C4-2B (cell line): ENCODE measurements at regions not wholly inside any gene's neighbourhood (a gene's known extent, or its start where the extent isn't known, plus 50 kb on each side); places are given as distances from the start of the nearest gene placed in this dataset.

ENCODE experiments used
- ZFX ChIP-seq: fragments of 450-650 bp; IDR thresholded peaks from 2 replicates; pipeline ENCODE4 v1.6.1; 2017
- TF ChIP-seq, protein P1 (sequence below): fragments of 450-650 bp; conservative IDR thresholded peaks from 2 replicates; pipeline ENCODE4 v1.5.1; 2017; ENCODE audit warnings: mild to moderate bottlenecking

DNA sequence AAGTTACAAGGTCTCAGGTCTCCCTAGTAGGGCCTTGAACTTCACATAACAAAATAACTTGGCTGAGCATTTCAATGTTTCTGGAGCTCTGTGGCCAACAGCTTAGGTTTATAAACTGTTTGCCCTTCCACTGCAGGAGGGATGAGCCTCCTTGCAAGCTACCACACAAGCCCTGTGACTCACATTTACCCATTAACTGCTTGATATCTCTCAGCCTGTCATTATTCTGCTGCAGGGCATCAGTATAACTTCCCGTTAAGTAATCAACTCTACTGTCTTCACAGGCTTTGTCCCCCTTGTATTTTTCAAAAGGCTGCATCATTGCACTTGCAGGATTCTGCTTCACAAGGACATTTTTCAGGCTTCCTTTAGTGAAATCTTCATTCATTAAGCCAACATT, 151.7 kb upstream of the CXCL13 start:
- no peak for TF ChIP-seq ZFX
- TF ChIP-seq, protein P1, sequence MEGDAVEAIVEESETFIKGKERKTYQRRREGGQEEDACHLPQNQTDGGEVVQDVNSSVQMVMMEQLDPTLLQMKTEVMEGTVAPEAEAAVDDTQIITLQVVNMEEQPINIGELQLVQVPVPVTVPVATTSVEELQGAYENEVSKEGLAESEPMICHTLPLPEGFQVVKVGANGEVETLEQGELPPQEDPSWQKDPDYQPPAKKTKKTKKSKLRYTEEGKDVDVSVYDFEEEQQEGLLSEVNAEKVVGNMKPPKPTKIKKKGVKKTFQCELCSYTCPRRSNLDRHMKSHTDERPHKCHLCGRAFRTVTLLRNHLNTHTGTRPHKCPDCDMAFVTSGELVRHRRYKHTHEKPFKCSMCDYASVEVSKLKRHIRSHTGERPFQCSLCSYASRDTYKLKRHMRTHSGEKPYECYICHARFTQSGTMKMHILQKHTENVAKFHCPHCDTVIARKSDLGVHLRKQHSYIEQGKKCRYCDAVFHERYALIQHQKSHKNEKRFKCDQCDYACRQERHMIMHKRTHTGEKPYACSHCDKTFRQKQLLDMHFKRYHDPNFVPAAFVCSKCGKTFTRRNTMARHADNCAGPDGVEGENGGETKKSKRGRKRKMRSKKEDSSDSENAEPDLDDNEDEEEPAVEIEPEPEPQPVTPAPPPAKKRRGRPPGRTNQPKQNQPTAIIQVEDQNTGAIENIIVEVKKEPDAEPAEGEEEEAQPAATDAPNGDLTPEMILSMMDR: no peak
